PC-9 (cell line): ENCODE measurements at regions not wholly inside any gene's neighbourhood (a gene's known extent, or its start where the extent isn't known, plus 50 kb on each side); places are given as distances from the start of the nearest gene placed in this dataset.

Experiments
- EZH2 ChIP-seq: fragments of 200-600 bp; sonication (generic); IDR thresholded peaks from 2 replicates; pipeline ENCODE4 v1.8.0; 2017; ENCODE audit warnings: antibody characterized with exemption, low read depth
- TF ChIP-seq, protein P1 (sequence below): fragments of 200-600 bp; sonication (generic); conservative IDR thresholded peaks from 2 replicates; pipeline ENCODE4 v1.6.1; 2017; ENCODE audit warnings: mixed run types, antibody characterized with exemption, mild to moderate bottlenecking, moderate library complexity

DNA sequence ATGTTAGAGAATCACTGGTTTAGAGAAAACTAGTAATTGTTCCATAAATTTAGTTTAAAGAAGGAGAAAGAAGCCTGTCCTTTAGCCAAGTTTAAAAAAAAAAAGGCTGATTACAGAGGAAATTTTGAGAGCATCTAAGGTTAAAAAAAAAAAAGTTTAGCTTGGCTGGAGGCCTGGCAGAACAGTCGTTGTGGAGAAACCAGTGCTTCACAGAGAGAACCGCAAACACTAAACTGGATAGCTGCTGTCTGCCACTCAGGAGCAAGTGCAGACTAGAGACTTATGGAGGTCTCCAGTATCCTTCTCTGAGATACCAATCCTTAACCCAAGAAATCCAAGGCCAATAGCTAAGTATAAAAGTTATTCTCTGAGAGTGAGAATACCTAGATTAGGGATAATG, 84.8 kb upstream of the ANKRD28 start:
- TF ChIP-seq, protein P1, sequence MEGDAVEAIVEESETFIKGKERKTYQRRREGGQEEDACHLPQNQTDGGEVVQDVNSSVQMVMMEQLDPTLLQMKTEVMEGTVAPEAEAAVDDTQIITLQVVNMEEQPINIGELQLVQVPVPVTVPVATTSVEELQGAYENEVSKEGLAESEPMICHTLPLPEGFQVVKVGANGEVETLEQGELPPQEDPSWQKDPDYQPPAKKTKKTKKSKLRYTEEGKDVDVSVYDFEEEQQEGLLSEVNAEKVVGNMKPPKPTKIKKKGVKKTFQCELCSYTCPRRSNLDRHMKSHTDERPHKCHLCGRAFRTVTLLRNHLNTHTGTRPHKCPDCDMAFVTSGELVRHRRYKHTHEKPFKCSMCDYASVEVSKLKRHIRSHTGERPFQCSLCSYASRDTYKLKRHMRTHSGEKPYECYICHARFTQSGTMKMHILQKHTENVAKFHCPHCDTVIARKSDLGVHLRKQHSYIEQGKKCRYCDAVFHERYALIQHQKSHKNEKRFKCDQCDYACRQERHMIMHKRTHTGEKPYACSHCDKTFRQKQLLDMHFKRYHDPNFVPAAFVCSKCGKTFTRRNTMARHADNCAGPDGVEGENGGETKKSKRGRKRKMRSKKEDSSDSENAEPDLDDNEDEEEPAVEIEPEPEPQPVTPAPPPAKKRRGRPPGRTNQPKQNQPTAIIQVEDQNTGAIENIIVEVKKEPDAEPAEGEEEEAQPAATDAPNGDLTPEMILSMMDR = no peak
- no peak for TF ChIP-seq EZH2
